Lower lobe of right lung (tissue), 2 donors: ENCODE measurements at regions not wholly inside any gene's neighbourhood (a gene's known extent, or its start where the extent isn't known, plus 50 kb on each side); places are given as distances from the start of the nearest gene placed in this dataset.
A peak's percentile ranks its signal among the peaks of the same experiment; 100 is the strongest.
"Not testable (repeated sequence)": the region's sequence is repeated elsewhere in the genome, so short reads cannot be mapped to it uniquely, and the experiment has no call there.

Experiments
- ATAC-seq, 2 donors: fragments of 200-7000 bp; cut with Tn5 transposase; one replicate each; pipeline ENCODE4 v1.9.1; 2020 to 2022; ENCODE audit warnings: mild to moderate bottlenecking in 2 of 2, moderate library complexity in 2 of 2
- DNase-seq: peaks from one replicate; pipeline ENCODE4 v3.0.0-alpha.2; 2020
- H3K27ac ChIP-seq: fragments of 200-600 bp; one replicate; pipeline ENCODE4 v1.8.0; 2022
- H3K27me3 ChIP-seq: fragments of 200-600 bp; one replicate; pipeline ENCODE4 v1.8.0; 2022; ENCODE audit warnings: low read depth
- H3K36me3 ChIP-seq: fragments of 200-600 bp; one replicate; pipeline ENCODE4 v1.8.0; 2022; ENCODE audit warnings: mild to moderate bottlenecking
- H3K4me1 ChIP-seq: fragments of 200-600 bp; one replicate; pipeline ENCODE4 v1.8.0; 2022
- H3K4me3 ChIP-seq: fragments of 200-600 bp; one replicate; pipeline ENCODE4 v1.8.0; 2022; ENCODE audit warnings: mild to moderate bottlenecking
- H3K9me3 ChIP-seq: fragments of 200-600 bp; one replicate; pipeline ENCODE4 v1.8.0; 2022
- intact Hi-C: fragments of 100-400 bp; cut with DNase I; formaldehyde crosslinking; loops from one replicate; pipeline ENCODE4 v1.11.0; 2022
- TF ChIP-seq, protein P1 (sequence below): fragments of 200-600 bp; IDR thresholded peaks from one replicate; pipeline ENCODE4 v1.8.0; 2022; ENCODE audit warnings: antibody characterized with exemption, mild to moderate bottlenecking
- donor health status: DM: no; HTN: yes; CAD: no; lungs with severe emphysema.

DNA sequence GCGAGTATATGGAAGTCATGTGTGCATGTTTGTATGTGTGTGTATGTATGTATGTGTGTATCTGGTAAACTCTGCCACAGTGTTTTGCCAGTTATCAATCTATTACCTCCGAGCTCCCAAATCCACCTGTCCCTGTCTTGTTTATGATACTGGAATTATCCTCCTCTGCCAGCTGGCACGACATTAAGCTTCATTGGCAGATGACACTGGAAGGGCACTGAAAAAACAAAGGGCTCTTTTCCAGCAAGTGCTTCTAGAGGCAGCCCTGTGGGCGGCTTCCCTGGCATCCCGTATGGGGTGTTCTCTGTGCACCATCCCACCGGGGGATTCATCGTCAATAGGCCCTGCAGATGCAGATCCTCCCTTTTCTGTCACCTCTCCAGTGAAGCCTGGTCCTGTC lies 221.5 kb downstream of the MSX2 start:
- no peak for ATAC-seq

DNA sequence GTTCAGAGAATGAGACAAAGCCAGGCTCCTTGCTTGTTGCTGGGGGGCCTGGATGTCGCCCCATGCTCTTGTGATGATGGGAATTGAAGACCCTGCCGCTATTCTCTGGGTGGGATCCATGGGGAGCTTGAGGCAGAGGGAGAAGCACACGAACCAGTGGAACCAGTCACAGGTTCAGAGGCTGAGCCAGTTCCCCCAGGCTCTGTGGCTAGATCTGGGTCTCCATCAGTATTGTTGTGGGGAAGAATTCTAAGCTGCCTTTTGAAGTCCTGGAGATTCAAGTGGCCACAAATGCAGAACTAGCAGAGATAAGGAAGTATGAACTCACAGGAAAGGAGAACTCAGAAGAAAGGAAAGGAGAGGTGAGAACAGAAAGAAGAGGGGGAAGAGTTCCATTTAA lies 219.4 kb downstream of the MSX2 start:
- H3K27ac ChIP-seq: no peak overlapping the region
- TF ChIP-seq, protein P1, sequence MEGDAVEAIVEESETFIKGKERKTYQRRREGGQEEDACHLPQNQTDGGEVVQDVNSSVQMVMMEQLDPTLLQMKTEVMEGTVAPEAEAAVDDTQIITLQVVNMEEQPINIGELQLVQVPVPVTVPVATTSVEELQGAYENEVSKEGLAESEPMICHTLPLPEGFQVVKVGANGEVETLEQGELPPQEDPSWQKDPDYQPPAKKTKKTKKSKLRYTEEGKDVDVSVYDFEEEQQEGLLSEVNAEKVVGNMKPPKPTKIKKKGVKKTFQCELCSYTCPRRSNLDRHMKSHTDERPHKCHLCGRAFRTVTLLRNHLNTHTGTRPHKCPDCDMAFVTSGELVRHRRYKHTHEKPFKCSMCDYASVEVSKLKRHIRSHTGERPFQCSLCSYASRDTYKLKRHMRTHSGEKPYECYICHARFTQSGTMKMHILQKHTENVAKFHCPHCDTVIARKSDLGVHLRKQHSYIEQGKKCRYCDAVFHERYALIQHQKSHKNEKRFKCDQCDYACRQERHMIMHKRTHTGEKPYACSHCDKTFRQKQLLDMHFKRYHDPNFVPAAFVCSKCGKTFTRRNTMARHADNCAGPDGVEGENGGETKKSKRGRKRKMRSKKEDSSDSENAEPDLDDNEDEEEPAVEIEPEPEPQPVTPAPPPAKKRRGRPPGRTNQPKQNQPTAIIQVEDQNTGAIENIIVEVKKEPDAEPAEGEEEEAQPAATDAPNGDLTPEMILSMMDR: no peak
- no peak for DNase-seq
- no peaks in the 10 kb centered on the region for H3K9me3 ChIP-seq
- intact Hi-C loops: loop anchor here (10.0 kb wide), 1 partner anchor 511 kb away; no protein-coding TSS in a partner anchor
- H3K36me3 ChIP-seq: no peaks in the 10 kb centered on the region
- no peak overlapping the region for H3K4me3 ChIP-seq
- H3K4me1 ChIP-seq: no peaks in the 10 kb centered on the region
- no peak for ATAC-seq
- no peaks in the 10 kb centered on the region for H3K27me3 ChIP-seq

More for the DNA sequence above, 221.5 kb downstream of the MSX2 start:
- Histone ChIP-seq H3K36me3 (no peaks in the 10 kb centered on the region), H3K4me1 (no peaks in the 10 kb centered on the region), H3K27ac (no peak overlapping the region), H3K4me3 (no peak overlapping the region), H3K27me3 (no peaks in the 10 kb centered on the region), H3K9me3 (no peaks in the 10 kb centered on the region)
- intact Hi-C loops: loop anchor here (10.0 kb wide), 1 partner anchor 509 kb away; no protein-coding TSS in a partner anchor
- DNase-seq: no peak
- TF ChIP-seq, protein P1: no peak

DNA sequence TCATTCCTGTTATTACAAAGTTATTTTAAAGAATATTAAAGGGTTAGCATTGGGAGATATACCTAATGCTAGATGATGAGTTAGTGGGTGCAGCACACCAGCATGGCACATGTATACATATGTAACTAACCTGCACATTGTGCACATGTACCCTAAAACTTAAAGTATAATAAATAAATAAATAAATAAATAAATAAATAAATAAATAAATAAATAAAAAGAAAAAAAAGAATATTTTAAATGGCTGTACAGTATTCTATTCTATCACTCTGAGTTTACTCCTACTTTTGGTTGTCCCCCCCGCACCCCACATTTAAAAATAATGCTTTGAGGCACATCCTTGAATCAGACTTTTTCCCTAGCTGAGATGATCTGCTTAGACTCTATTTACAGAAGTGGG lies 218.6 kb downstream of the MSX2 start:
- H3K27ac ChIP-seq, ATAC-seq, H3K4me1 ChIP-seq, H3K27me3 ChIP-seq, H3K36me3 ChIP-seq, DNase-seq, H3K9me3 ChIP-seq, H3K4me3 ChIP-seq: not testable (repeated sequence)
- intact Hi-C loops: loop anchor here (10.0 kb wide), 1 partner anchor 512 kb away; no protein-coding TSS in a partner anchor

DNA sequence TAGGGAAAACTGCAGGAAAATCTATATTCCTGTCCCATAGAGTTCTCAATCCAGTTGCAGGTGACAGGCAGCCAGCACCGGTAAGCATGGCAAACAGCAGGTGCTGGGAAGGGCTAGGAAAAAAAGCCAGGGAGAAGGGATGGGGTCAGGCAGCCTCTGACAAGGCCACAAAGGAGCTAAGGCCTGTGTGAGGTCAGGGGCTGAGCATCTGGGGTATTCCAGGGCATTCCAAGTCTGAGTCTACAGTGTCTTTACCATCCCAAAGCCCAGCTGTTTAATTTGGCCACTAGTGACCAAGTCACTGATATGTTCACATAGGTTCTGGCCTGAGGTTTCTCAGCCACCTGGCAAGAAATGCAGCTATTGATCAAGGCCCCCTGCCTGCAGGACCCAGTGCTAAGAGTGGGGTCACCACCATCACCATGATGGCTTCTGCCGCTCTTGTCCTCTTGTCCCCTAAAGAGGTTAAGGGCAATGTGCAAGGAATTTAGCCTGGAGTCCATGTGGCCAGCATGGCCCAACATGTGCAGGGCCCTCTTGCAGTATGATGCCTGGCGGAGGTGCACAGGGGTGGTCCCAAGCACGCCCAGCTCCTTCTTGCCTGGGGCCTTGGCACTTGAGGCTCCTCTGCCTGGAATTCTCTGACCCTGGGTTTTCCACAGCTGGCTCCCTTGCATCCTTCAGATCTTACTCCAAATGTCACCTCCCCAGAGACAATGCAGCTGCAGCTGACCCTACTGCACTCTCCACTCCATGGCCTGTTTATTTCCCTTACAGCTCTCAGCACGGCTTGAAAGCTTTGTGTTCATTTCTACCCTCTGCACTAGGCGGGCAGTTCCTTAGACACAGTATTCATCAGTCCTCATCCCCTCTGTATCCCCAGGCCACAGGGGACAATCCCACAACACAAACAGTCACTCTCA lies 213.1 kb downstream of the MSX2 start:
- no peaks in the 10 kb centered on the region for H3K9me3 ChIP-seq
- no peak overlapping the region for H3K27ac ChIP-seq
- H3K4me1 ChIP-seq: no peaks in the 10 kb centered on the region
- DNase-seq (no peak), ATAC-seq (no peak)
- intact Hi-C loops: no loop called here
- H3K4me3 ChIP-seq: no peak overlapping the region
- TF ChIP-seq, protein P1: no peak
- no peaks in the 10 kb centered on the region for H3K36me3 ChIP-seq
- H3K27me3 ChIP-seq: no peaks in the 10 kb centered on the region

DNA sequence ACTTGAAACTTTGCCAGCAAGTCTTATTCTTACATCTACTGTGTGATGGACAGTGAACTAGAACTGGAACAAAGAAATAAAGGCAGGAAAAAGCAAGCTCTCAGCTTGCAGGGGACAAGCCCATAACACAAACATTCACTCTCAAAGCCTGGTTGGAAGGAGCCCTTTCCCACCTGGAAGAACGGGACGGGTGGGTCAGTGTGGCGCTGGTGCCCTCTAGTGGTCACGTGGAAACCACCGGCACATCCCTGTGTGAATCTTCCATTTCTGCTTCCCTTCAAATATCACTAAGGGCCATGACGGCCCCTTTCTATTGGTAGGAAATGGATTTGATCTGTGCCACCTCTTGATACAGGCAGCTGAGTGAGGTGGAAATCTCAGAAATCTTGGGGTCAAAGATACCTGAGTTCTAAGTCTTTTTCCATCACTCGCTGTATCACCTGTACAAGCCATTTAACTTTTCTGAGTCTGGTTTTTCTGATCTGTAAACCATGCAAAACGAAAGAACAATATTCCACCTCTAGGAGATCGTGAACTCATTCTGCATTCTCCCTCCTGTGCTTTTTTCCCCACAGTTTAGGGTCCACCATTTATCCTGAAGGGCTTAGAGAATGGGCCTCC lies 211.6 kb downstream of the MSX2 start:
- H3K27me3 ChIP-seq: no peaks in the 10 kb centered on the region
- DNase-seq (peak; percentile 56), ATAC-seq (peak; percentile 68 to 71)
- no peak overlapping the region for H3K27ac ChIP-seq
- no peaks in the 10 kb centered on the region for H3K36me3 ChIP-seq
- no peaks in the 10 kb centered on the region for H3K9me3 ChIP-seq
- no peaks in the 10 kb centered on the region for H3K4me1 ChIP-seq
- no peak overlapping the region for H3K4me3 ChIP-seq
- intact Hi-C loops: no loop called here
- TF ChIP-seq, protein P1: peak; percentile 89

DNA sequence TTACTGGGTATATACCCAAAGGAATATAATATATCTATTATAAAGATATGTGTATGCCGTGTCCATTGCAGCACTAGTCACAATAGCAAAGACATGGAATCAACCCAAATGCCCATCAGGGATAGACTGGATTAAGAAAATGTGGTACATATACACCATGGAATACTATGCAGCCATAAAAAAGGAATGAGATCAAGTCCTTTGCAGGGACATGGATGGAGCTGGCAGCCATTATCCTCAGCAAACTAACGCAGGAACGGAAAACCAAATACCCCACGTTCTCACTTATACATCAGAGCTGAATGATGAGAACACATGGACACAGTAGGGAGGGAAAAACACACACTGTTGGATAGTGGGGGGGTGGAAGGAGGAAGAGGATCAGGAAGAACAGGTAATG lies 206.7 kb downstream of the MSX2 start:
- H3K36me3 ChIP-seq, H3K27ac ChIP-seq, intact Hi-C loops, ATAC-seq, H3K4me3 ChIP-seq, H3K9me3 ChIP-seq, DNase-seq, H3K27me3 ChIP-seq, H3K4me1 ChIP-seq: not testable (repeated sequence)
